ENCODE measurements at regions not wholly inside any gene's neighbourhood (a gene's known extent, or its start where the extent isn't known, plus 50 kb on each side); places are given as distances from the start of the nearest gene placed in this dataset.
"Not testable (repeated sequence)": the region's sequence is repeated elsewhere in the genome, so short reads cannot be mapped to it uniquely, and the experiment has no call there.

DNA sequence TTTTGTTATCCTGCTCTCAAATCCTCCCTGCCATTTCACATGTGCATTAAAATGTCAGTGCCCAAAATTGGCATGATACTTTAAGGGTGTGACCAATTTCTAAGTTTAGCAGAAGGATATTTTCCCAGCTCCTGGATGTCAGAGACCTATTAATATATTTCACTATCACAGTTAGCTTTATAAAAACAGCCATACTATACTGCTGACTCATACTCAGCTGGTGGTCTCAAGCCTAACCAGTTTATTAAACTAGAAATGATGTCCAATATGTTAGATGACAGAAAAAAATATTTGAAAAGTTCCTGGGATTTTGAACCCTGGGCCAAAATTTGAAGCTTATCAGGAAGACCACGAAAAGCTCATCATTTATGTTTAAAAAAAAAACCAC, 60.9 kb upstream of the ZNF280D start:
- ATAC-seq = no peak
- H3K9me3 ChIP-seq = peaks cover 5% of the 10 kb centered on the region
- H3K36me3 ChIP-seq (ENCODE audit: low read depth) = no peaks in the 10 kb centered on the region
- no peak overlapping the region for H3K4me3 ChIP-seq
- intact Hi-C loops (cut with DNase I, micrococcal nuclease) = no loop called here
- H3K4me1 ChIP-seq (ENCODE audit: low read depth) = no peaks in the 10 kb centered on the region
- DNase-seq = no peak
- TF ChIP-seq, protein P1, sequence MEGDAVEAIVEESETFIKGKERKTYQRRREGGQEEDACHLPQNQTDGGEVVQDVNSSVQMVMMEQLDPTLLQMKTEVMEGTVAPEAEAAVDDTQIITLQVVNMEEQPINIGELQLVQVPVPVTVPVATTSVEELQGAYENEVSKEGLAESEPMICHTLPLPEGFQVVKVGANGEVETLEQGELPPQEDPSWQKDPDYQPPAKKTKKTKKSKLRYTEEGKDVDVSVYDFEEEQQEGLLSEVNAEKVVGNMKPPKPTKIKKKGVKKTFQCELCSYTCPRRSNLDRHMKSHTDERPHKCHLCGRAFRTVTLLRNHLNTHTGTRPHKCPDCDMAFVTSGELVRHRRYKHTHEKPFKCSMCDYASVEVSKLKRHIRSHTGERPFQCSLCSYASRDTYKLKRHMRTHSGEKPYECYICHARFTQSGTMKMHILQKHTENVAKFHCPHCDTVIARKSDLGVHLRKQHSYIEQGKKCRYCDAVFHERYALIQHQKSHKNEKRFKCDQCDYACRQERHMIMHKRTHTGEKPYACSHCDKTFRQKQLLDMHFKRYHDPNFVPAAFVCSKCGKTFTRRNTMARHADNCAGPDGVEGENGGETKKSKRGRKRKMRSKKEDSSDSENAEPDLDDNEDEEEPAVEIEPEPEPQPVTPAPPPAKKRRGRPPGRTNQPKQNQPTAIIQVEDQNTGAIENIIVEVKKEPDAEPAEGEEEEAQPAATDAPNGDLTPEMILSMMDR (IDR thresholded peaks at IDR 0.05) = no peak

DNA sequence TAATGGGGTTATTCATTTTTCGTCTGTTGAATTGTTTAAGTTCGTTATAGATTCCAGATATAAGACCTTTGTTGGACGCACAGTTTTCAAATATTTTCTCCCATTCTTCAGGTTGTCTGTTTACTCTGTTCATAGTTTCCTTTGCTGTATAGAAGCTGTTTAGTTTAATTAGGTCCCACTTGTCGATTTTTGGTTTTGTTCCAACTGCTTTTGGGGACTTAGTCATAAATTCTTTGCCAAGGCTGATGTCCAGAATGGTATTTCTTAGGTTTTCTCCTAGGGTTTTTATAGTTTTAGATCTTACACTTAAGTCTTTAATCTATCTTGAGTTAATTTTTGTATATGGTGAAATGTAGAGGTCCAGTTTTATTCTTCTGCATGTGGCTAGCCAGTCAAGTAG, 58.9 kb upstream of the ZNF280D start:
- ATAC-seq (no peak), DNase-seq (no peak)
- TF ChIP-seq, protein P1 (IDR thresholded peaks at IDR 0.05) = no peak
- H3K36me3 ChIP-seq (ENCODE audit: low read depth) = no peaks in the 10 kb centered on the region
- H3K9me3 ChIP-seq = peaks cover 5% of the 10 kb centered on the region
- no peaks in the 10 kb centered on the region for H3K4me1 ChIP-seq (ENCODE audit: low read depth)
- no peak overlapping the region for H3K4me3 ChIP-seq
- intact Hi-C loops (cut with DNase I, micrococcal nuclease) = no loop called here

DNA sequence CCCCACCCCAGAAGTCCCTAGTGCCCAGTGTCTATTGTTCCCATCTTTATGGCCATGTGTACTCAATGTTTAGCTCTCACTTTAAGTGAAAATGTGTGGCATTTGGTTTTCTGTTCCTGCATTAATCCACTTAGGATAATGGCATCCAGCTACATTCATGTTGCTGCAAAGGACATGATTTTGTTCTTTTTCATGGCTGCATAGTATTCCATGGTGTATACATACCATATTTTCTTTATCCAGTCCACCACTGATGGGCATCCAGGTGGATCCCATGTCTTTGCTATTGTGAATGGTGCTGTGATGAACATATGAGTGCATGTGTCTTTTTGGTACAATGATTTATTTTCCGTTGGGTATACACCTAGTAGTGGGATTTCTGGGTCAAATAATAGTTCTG, 58.2 kb upstream of the ZNF280D start:
- H3K4me3 ChIP-seq; intact Hi-C loops (cut with DNase I, micrococcal nuclease); H3K36me3 ChIP-seq (ENCODE audit: low read depth); H3K4me1 ChIP-seq (ENCODE audit: low read depth); ATAC-seq; H3K9me3 ChIP-seq; DNase-seq: not testable (repeated sequence)

GRCh38 chr15:56788359-56788758, 55.0 kb upstream of the ZNF280D start:
- TF ChIP-seq, protein P1 (IDR thresholded peaks at IDR 0.05) = no peak
- ATAC-seq (no peak), DNase-seq (no peak)
- Histone ChIP-seq H3K9me3 (peaks cover 3% of the 10 kb centered on the region), H3K4me3 (no peak overlapping the region), H3K4me1 (ENCODE audit: low read depth) (no peaks in the 10 kb centered on the region), H3K36me3 (ENCODE audit: low read depth) (no peaks in the 10 kb centered on the region)
- intact Hi-C loops (cut with DNase I, micrococcal nuclease) = no loop called here

DNA sequence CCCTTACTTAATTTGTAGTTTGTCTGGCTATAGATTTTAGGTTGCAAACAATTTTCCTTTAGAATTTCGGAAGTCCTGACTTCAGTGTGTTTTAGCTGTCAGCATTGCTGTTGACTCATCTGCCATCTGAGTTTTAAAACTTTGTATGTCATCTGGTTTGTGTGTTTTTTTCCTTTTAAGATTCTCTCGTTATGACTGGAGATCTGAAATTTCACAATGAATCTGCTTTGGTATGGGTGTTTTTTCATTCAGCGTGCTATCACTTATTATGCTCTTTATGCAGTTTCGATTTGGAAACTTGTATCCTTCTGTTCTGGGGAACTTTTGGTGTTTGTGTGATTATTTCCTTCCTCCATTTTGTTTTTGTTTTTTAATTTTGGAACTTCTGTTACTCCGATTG, 53.7 kb upstream of the ZNF280D start:
- ATAC-seq = no peak
- intact Hi-C loops (cut with DNase I, micrococcal nuclease) = no loop called here

DNA sequence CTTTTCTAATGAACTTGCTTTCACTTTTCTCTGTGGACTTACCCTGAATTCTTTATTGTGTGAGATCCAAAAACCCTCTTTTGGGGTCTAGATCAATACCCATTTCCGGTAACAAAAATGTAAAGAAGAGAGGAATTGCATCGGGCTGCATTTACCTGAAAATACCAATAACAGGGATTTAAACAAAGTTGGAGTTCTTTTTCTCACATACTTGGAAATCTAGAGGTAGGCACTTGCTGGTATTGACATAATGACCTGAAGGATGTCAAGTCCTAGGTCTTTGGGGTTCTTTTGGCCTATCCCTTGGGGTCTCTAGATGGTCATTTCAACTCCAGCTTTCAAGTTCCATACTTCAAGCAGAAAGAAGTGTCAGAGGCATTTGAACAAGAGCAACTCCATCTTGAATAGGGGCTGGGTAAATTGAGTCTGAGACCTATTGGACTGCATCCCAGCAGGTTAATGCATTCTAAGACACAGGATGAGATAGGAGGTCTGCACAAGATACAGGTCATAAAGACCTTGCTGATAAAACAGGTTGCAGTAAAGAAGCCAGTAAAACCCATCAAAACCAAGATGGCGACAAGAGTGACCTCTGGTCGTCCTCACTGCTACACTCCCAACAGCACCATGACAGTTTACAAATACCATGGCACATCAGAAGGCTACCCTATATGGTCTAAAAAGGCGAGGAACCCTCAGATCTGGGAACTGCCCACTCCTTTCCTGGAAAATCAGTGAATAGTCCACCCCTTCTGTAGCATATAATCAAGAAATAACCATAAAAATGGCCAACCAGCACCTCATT, 50.8 kb upstream of the ZNF280D start:
- intact Hi-C loops (cut with DNase I, micrococcal nuclease) = no loop called here
- no peaks in the 10 kb centered on the region for H3K4me1 ChIP-seq (ENCODE audit: low read depth)
- ATAC-seq (no peak), DNase-seq (no peak)
- no peaks in the 10 kb centered on the region for H3K9me3 ChIP-seq
- H3K4me3 ChIP-seq = no peak overlapping the region
- TF ChIP-seq, protein P1 (IDR thresholded peaks at IDR 0.05) = no peak
- H3K36me3 ChIP-seq (ENCODE audit: low read depth) = no peaks in the 10 kb centered on the region

More for the DNA sequence above, 53.7 kb upstream of the ZNF280D start:
- no peak for DNase-seq
- Histone ChIP-seq H3K4me1 (ENCODE audit: low read depth) (no peaks in the 10 kb centered on the region), H3K36me3 (ENCODE audit: low read depth) (no peaks in the 10 kb centered on the region), H3K9me3 (peaks cover 3% of the 10 kb centered on the region), H3K4me3 (no peak overlapping the region)
- TF ChIP-seq, protein P1 (IDR thresholded peaks at IDR 0.05) = no peak

Measured in mucosa of descending colon (tissue), 3 donors.